Loucy (cell line): ENCODE measurements at regions not wholly inside any gene's neighbourhood (a gene's known extent, or its start where the extent isn't known, plus 50 kb on each side); places are given as distances from the start of the nearest gene placed in this dataset.

Experiments
- H2AFZ ChIP-seq: fragments of 200-600 bp; sonication (generic); 2 replicates; pipeline ENCODE4 v1.6.0; 2016; ENCODE audit warnings: antibody characterized with exemption, mild to moderate bottlenecking, low read length, moderate library complexity
- H3F3A ChIP-seq: fragments of 200-600 bp; 2 replicates; pipeline ENCODE4 v1.6.0; 2016; ENCODE audit warnings: antibody characterized with exemption, low read depth, mild to moderate bottlenecking
- H3K27me3 ChIP-seq: fragments of 200-600 bp; sonication (generic); 2 replicates; pipeline ENCODE4 v1.6.1; 2014; ENCODE audit warnings: low read length, mild to moderate bottlenecking; ENCODE audit not compliant: insufficient read depth, poor library complexity, severe bottlenecking
- H3K36me3 ChIP-seq: fragments of 200-600 bp; sonication (generic); 2 replicates; pipeline ENCODE4 v1.6.1; 2016; ENCODE audit warnings: low read length; ENCODE audit not compliant: insufficient read depth
- H3K4me1 ChIP-seq: fragments of 200-600 bp; sonication (generic); 2 replicates; pipeline ENCODE4 v1.5.1; 2014; ENCODE audit warnings: low read length, mild to moderate bottlenecking; ENCODE audit not compliant: insufficient read depth, poor library complexity, severe bottlenecking
- H3K4me2 ChIP-seq: fragments of 200-600 bp; sonication (generic); 2 replicates; pipeline ENCODE4 v1.6.0; 2014; ENCODE audit warnings: antibody characterized with exemption, low read length, low read depth, mild to moderate bottlenecking; ENCODE audit not compliant: poor library complexity, severe bottlenecking
- H3K4me3 ChIP-seq: fragments of 200-600 bp; sonication (generic); 2 replicates; pipeline ENCODE4 v1.5.1; 2014; ENCODE audit warnings: low read length, mild to moderate bottlenecking, mixed read lengths; ENCODE audit not compliant: poor library complexity, severe bottlenecking
- H3K79me2 ChIP-seq: fragments of 200-600 bp; sonication (generic); 2 replicates; pipeline ENCODE4 v1.6.1; 2014; ENCODE audit warnings: low read length; ENCODE audit not compliant: insufficient read depth
- H3K9ac ChIP-seq: fragments of 200-600 bp; sonication (generic); 2 replicates; pipeline ENCODE4 v1.6.0; 2014; ENCODE audit warnings: mild to moderate bottlenecking, low read depth, low read length, moderate library complexity; ENCODE audit not compliant: poor library complexity, severe bottlenecking
- H3K9me2 ChIP-seq: fragments of 200-600 bp; sonication (generic); replicated peaks from 2 replicates; pipeline ENCODE4 v1.6.1; 2016; ENCODE audit warnings: low read depth, low read length, mixed read lengths
- H3K9me3 ChIP-seq: fragments of 200-600 bp; sonication (generic); 2 replicates; pipeline ENCODE4 v1.6.1; 2014; ENCODE audit warnings: mild to moderate bottlenecking, antibody characterized with exemption, low read length, low read depth; ENCODE audit not compliant: insufficient read depth
- H4K20me1 ChIP-seq: fragments of 200-600 bp; sonication (generic); 2 replicates; pipeline ENCODE4 v1.6.0; 2014; ENCODE audit warnings: antibody characterized with exemption, low read length, mild to moderate bottlenecking; ENCODE audit not compliant: insufficient read depth, poor library complexity, severe bottlenecking
- CTCF ChIP-seq: fragments of 200-600 bp; sonication (generic); conservative IDR thresholded peaks from 2 replicates; pipeline ENCODE4 v1.5.1; 2014; ENCODE audit warnings: mild to moderate bottlenecking, antibody characterized with exemption, low read length
- EZH2phosphoT487 ChIP-seq: fragments of 200-600 bp; IDR thresholded peaks from 2 replicates; pipeline ENCODE4 v1.6.1; 2018; ENCODE audit warnings: antibody characterized with exemption, mild to moderate bottlenecking, moderate library complexity, borderline replicate concordance

GRCh38 chrX:150005027-150005426, 66.7 kb upstream of the EOLA2 start:
- Histone ChIP-seq H3K4me2 (no peak overlapping the region), H2AFZ (no peak overlapping the region), H4K20me1 (no peaks in the 10 kb centered on the region), H3K4me3 (no peak overlapping the region), H3K9me3 (no peaks in the 10 kb centered on the region), H3F3A (no peaks in the 10 kb centered on the region), H3K27me3 (no peaks in the 10 kb centered on the region), H3K36me3 (no peaks in the 10 kb centered on the region), H3K9ac (no peak overlapping the region), H3K9me2 (no peaks in the 10 kb centered on the region), H3K79me2 (no peaks in the 10 kb centered on the region), H3K4me1 (no peaks in the 10 kb centered on the region)
- no peak for TF ChIP-seq CTCF
- no peak for TF ChIP-seq EZH2phosphoT487

- Histone ChIP-seq H3K9me2 (no peaks in the 10 kb centered on the region), H3K4me2 (no peak overlapping the region), H3K36me3 (no peaks in the 10 kb centered on the region), H3K9me3 (no peaks in the 10 kb centered on the region), H3K4me3 (no peak overlapping the region), H3F3A (no peaks in the 10 kb centered on the region), H3K27me3 (no peaks in the 10 kb centered on the region), H3K79me2 (no peaks in the 10 kb centered on the region), H3K9ac (no peak overlapping the region), H2AFZ (no peak overlapping the region), H3K4me1 (no peaks in the 10 kb centered on the region), H4K20me1 (no peaks in the 10 kb centered on the region)
- TF ChIP-seq CTCF (no peak), EZH2phosphoT487 (no peak)
Measured at GRCh38 chrX:150007356-150007755, 69.1 kb upstream of the EOLA2 start.

GRCh38 chrX:150012647-150013381, 74.5 kb upstream of the EOLA2 start:
- Histone ChIP-seq H3K4me3 (no peak overlapping the region), H3K79me2 (no peaks in the 10 kb centered on the region), H3K4me1 (no peaks in the 10 kb centered on the region), H3K4me2 (no peak overlapping the region), H3K27me3 (no peaks in the 10 kb centered on the region), H3F3A (no peaks in the 10 kb centered on the region), H4K20me1 (no peaks in the 10 kb centered on the region), H2AFZ (no peak overlapping the region), H3K9me3 (no peaks in the 10 kb centered on the region), H3K9ac (no peak overlapping the region), H3K36me3 (no peaks in the 10 kb centered on the region), H3K9me2 (no peaks in the 10 kb centered on the region)
- TF ChIP-seq CTCF (no peak), EZH2phosphoT487 (no peak)
